ENCODE measurements at regions not wholly inside any gene's neighbourhood (a gene's known extent, or its start where the extent isn't known, plus 50 kb on each side); places are given as distances from the start of the nearest gene placed in this dataset.

GRCh38 chr9:1757186-1757585 lies 258.0 kb upstream of the SMARCA2 start:
- DNase-seq (ENCODE audit: low spot score), result no peak

GRCh38 chr9:1759009-1759408 lies 256.1 kb upstream of the SMARCA2 start:
- DNase-seq (ENCODE audit: low spot score), result no peak

GRCh38 chr9:1759771-1760300 lies 255.3 kb upstream of the SMARCA2 start:
- DNase-seq (ENCODE audit: low spot score), result no peak

GRCh38 chr9:1761807-1762206 lies 253.3 kb upstream of the SMARCA2 start:
- DNase-seq (ENCODE audit: low spot score), result no peak

GRCh38 chr9:1766042-1766441 lies 249.1 kb upstream of the SMARCA2 start:
- DNase-seq (ENCODE audit: low spot score), result no peak

- DNase-seq (ENCODE audit: low spot score), result no peak
These were observed 246.6 kb upstream of the SMARCA2 start for GRCh38 chr9:1768561-1768960.

- no peak for DNase-seq (ENCODE audit: low spot score)
These were observed 243.9 kb upstream of the SMARCA2 start for GRCh38 chr9:1771094-1771789.

- no peak for DNase-seq (ENCODE audit: low spot score)
These were observed 239.9 kb upstream of the SMARCA2 start for GRCh38 chr9:1775230-1775629.

GRCh38 chr9:1776668-1777067 lies 238.5 kb upstream of the SMARCA2 start:
- DNase-seq (ENCODE audit: low spot score), result no peak

- no peak for DNase-seq (ENCODE audit: low spot score)
These were observed 224.0 kb upstream of the SMARCA2 start for GRCh38 chr9:1791191-1791590.

- no peak for DNase-seq (ENCODE audit: low spot score)
These were observed 220.4 kb upstream of the SMARCA2 start for GRCh38 chr9:1794547-1795270.

GRCh38 chr9:1804128-1804865 lies 210.8 kb upstream of the SMARCA2 start:
- no peak for DNase-seq (ENCODE audit: low spot score)

- DNase-seq (ENCODE audit: low spot score), result no peak
These were observed 185.4 kb upstream of the SMARCA2 start for GRCh38 chr9:1829719-1830118.

- no peak for DNase-seq (ENCODE audit: low spot score)
These were observed 182.2 kb upstream of the SMARCA2 start for GRCh38 chr9:1832960-1833359.

GRCh38 chr9:1837453-1838084 lies 177.6 kb upstream of the SMARCA2 start:
- no peak for DNase-seq (ENCODE audit: low spot score)

GRCh38 chr9:1839909-1840308 lies 175.2 kb upstream of the SMARCA2 start:
- no peak for DNase-seq (ENCODE audit: low spot score)

- no peak for DNase-seq (ENCODE audit: low spot score)
These were observed 169.7 kb upstream of the SMARCA2 start for GRCh38 chr9:1845425-1845824.

- DNase-seq (ENCODE audit: low spot score), result no peak
These were observed 159.4 kb upstream of the SMARCA2 start for GRCh38 chr9:1855726-1856125.

- no peak for DNase-seq (ENCODE audit: low spot score)
These were observed 157.3 kb upstream of the SMARCA2 start for GRCh38 chr9:1857808-1858207.

GRCh38 chr9:1869843-1870242 lies 145.3 kb upstream of the SMARCA2 start:
- peak; percentile 7 for DNase-seq (ENCODE audit: low spot score)

- DNase-seq (ENCODE audit: low spot score), result no peak
These were observed 144.2 kb upstream of the SMARCA2 start for GRCh38 chr9:1870915-1871314.
